Heart right ventricle (tissue), 16 donors: ENCODE measurements at regions not wholly inside any gene's neighbourhood (a gene's known extent, or its start where the extent isn't known, plus 50 kb on each side); places are given as distances from the start of the nearest gene placed in this dataset.

Experiments
- ATAC-seq, 8 donors: fragments of 200-7000 bp; cut with Tn5 transposase; one replicate each; pipeline ENCODE4 v1.9.1; 2020; ENCODE audit warnings: mild to moderate bottlenecking in 8 of 8, moderate library complexity in 8 of 8, moderate number of reproducible peaks in 1 of 8
- DNase-seq, 2 donors: peaks; one replicate each; pipeline ENCODE4 v3.0.0-alpha.2; 2020
- H3K27ac ChIP-seq, 10 donors: fragments of 200-600 bp; sonication (generic) in 2 of 10; one replicate each; pipeline versions ENCODE4 v1.5.0 to v1.8.0; 2020 to 2022; ENCODE audit warnings: mild to moderate bottlenecking in 3 of 10
- H3K27me3 ChIP-seq, 7 donors: fragments of 200-600 bp; one replicate each; pipeline ENCODE4 v1.8.0; 2021 to 2022; ENCODE audit warnings: mild to moderate bottlenecking in 2 of 7
- H3K36me3 ChIP-seq, 9 donors: fragments of 200-600 bp; sonication (generic) in 1 of 9; one replicate each; pipeline versions ENCODE4 v1.5.0 to v1.8.0; 2020 to 2022; ENCODE audit warnings: mild to moderate bottlenecking in 2 of 9
- H3K4me1 ChIP-seq, 9 donors: fragments of 200-600 bp; sonication (generic) in 1 of 9; one replicate each; pipeline versions ENCODE4 v1.5.0 to v1.8.0; 2020 to 2022; ENCODE audit warnings: mild to moderate bottlenecking in 4 of 9
- H3K4me3 ChIP-seq, 10 donors: fragments of 200-600 bp; sonication (generic) in 2 of 10; one replicate each; pipeline versions ENCODE4 v1.5.0 to v1.8.0; 2020 to 2022; ENCODE audit warnings: mild to moderate bottlenecking in 7 of 10, moderate library complexity in 2 of 10
- H3K9me3 ChIP-seq, 11 donors: fragments of 200-600 bp in 10 of 11; sonication (generic) in 2 of 11; one replicate each; pipeline versions ENCODE4 v1.5.0 to v1.8.0; 2013 to 2022; ENCODE audit warnings: mild to moderate bottlenecking in 2 of 11, control low read depth in 1 of 11, moderate library complexity in 1 of 11
- WGBS, 2 donors: extraction: QIAGEN DNeasy Blood & Tissue Kit; methylation state at CpG; one replicate each; pipeline ENCODE4 v1.1.7; 2013; ENCODE audit warnings: inconsistent platforms in 1 of 2; 5-methylcytosine and 5-hydroxymethylcytosine counted together
- intact Hi-C, 10 donors: fragments of 100-400 bp; cut with DNase I; formaldehyde crosslinking; loops; one replicate each; pipeline versions ENCODE4 v1.11.1 to v1.14.2; 2022
- TF ChIP-seq, protein P1 (sequence below), 9 donors: fragments of 200-600 bp; sonication (generic) in 2 of 9; IDR thresholded peaks; one replicate each; pipeline versions ENCODE4 v1.5.0 to v1.8.0; 2021 to 2022; ENCODE audit warnings: antibody characterized with exemption in 9 of 9, mild to moderate bottlenecking in 5 of 9, moderate library complexity in 1 of 9
- donor health status: Arrhythmogenic right ventricular cardiomyopathy.
- donor health status: ischemic (EF 13 %, LVEDD 7.1; RV severe dilation, severe dysfunction).
- donor health status: healthy with polysubstance abuse.
- donor health status: DM: no; HTN: yes; CAD: no.
- donor health status: DM: no; HTN: no; CAD: no.
- donor health status: ischemic (EF 25% LVEDD 6.9; RV normal size, moderate dysfunction).
- donor health status: ischemic (EF 25% LVEDD 5.7; RV mildly dilated, moderate dysfunction).
- donor health status: healthy.
- donor health status: DM: yes; HTN: yes; CAD: no.
- donor health status: Ischemic cardiomyopathy.
- donor health status: ischemic (EF 35%, LVEDD 5.7; RV mildly dilated, moderate dysfunction).
- donor health status: nonischemic (EF 11% LVEDD 7.7; RV severe dilation, severe dysfunction).
- donor health status: DM: yes; HTN: yes; CAD: no.
- donor health status: PGD.
- donor health status: ischemic (EF 29% LVEDD 5.4; RV normal size, mild dysfunction).
- donor health status: nonischemic (EF 23%, LVEDD 6.1; RV moderate dilation, normal function).

DNA sequence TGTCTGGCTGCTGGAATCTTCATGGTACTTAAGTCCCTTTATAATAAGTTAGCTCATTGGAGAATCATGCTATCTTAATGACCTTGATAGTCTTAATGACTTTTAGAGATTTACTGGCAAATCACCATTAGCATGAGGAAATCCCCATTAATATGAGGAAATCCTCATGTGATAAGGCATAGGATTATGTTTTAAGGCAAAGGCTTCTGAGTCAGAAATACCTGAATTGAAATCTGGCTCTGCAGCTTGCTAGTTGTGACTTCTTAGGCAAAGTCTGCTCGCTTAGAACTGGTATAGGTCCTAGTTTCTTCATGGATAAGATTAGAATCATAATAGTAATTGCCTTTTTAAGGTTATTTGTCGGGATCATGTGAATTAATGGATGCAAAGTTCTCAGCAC is 190.2 kb upstream of the BANK1 start:
- intact Hi-C loops = no loop called here

DNA sequence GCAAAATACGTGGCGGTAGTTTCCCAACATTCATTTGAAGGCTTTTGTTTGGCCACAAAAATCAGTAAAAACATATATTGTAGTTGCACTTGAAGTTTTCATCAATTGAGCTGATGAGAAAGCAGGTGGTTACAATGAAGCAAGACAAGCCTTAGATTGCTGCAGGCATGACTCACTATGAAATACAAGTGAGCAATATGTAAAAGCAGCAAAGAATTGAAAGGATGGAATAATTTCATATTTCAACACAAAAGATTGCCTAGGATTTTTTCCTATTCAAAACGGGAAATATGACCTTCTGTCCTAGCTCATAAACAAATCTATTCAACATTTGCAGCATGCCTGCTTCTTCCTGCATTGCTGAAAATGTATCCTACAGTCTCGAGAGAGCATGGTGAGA is 190.9 kb upstream of the BANK1 start:
- ATAC-seq (no peak), DNase-seq (no peak)
- 50 to 59% methylated on average over 4 of the region's 4 CpGs for WGBS, 2 donors
- Histone ChIP-seq H3K4me1 (peaks cover 0 to 9% (median 0%) of the 10 kb centered on the region in 9 donors), H3K27ac (no peak overlapping the region), H3K27me3 (no peaks in the 10 kb centered on the region), H3K9me3 (no peaks in the 10 kb centered on the region), H3K36me3 (no peaks in the 10 kb centered on the region), H3K4me3 (no peak overlapping the region)
- intact Hi-C loops = no loop called here
- TF ChIP-seq, protein P1, sequence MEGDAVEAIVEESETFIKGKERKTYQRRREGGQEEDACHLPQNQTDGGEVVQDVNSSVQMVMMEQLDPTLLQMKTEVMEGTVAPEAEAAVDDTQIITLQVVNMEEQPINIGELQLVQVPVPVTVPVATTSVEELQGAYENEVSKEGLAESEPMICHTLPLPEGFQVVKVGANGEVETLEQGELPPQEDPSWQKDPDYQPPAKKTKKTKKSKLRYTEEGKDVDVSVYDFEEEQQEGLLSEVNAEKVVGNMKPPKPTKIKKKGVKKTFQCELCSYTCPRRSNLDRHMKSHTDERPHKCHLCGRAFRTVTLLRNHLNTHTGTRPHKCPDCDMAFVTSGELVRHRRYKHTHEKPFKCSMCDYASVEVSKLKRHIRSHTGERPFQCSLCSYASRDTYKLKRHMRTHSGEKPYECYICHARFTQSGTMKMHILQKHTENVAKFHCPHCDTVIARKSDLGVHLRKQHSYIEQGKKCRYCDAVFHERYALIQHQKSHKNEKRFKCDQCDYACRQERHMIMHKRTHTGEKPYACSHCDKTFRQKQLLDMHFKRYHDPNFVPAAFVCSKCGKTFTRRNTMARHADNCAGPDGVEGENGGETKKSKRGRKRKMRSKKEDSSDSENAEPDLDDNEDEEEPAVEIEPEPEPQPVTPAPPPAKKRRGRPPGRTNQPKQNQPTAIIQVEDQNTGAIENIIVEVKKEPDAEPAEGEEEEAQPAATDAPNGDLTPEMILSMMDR (IDR thresholded peaks at IDR 0.05) = no peak

More for the DNA sequence above, 190.2 kb upstream of the BANK1 start:
- Histone ChIP-seq H3K27me3 (no peaks in the 10 kb centered on the region), H3K27ac (no peak overlapping the region), H3K4me3 (no peak overlapping the region), H3K4me1 (peaks cover 0 to 9% (median 0%) of the 10 kb centered on the region in 9 donors), H3K9me3 (no peaks in the 10 kb centered on the region), H3K36me3 (no peaks in the 10 kb centered on the region)
- DNase-seq = no peak
- 74% methylated on average over 2 of the region's 2 CpGs for WGBS, 2 donors
- ATAC-seq = no peak
- TF ChIP-seq, protein P1 (IDR thresholded peaks at IDR 0.05) = no peak

DNA sequence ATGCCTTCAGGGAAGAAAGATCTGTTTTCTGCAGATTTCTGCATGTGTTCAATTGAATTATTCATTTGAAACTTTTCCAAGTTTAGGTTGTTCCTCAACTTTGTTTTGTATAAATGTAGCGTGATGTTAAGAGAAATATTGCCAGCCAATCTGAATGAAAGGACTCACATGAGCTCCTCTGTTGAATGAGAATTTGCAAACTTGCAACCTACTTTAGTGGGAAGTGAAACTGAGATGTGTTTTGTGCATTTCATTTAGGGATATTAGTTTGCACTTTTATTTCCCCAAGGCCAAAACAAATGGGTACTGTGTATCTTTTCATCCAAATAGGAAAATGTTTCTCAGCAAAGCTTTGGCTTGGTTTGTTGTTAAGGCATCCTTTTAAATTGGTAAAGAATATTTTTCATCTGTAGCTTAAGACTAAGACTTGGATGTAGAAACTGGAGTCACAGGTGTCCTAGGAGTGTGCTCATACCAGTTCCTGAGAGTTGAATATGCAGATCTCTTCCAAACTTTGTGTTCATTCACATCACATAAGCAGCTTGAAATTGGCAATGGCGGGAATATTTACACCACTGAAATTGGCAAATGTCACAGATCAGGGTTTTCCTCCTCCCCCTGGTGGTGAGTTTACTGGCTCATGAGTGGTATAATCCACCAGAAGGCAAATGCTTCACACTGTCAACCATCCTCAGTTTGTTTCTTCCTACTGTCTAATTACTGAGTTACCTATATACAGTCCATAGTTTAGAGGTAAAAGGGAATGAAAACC is 193.6 kb upstream of the BANK1 start:
- ATAC-seq (no peak), DNase-seq (no peak)
- H3K27me3 ChIP-seq = no peaks in the 10 kb centered on the region
- no peaks in the 10 kb centered on the region for H3K9me3 ChIP-seq
- no peak overlapping the region for H3K27ac ChIP-seq
- intact Hi-C loops = no loop called here
- 89 to 92% methylated on average over 2 of the region's 2 CpGs for WGBS, 2 donors
- H3K4me3 ChIP-seq = no peak overlapping the region
- TF ChIP-seq, protein P1 (IDR thresholded peaks at IDR 0.05) = peak in 2 of 9 donors; percentile 14 to 30
- peaks cover 0 to 9% (median 0%) of the 10 kb centered on the region in 9 donors for H3K4me1 ChIP-seq
- H3K36me3 ChIP-seq = no peaks in the 10 kb centered on the region

GRCh38 chr4:101594588-101594987 is 195.9 kb upstream of the BANK1 start:
- no peaks in the 10 kb centered on the region for H3K27me3 ChIP-seq
- intact Hi-C loops = no loop called here
- H3K4me1 ChIP-seq = no peaks in the 10 kb centered on the region
- WGBS, 2 donors = 90 to 96% methylated on average over 11 of the region's 11 CpGs
- TF ChIP-seq, protein P1 (IDR thresholded peaks at IDR 0.05) = no peak
- DNase-seq (no peak), ATAC-seq (no peak)
- no peak overlapping the region for H3K4me3 ChIP-seq
- no peak overlapping the region for H3K27ac ChIP-seq
- H3K36me3 ChIP-seq = no peaks in the 10 kb centered on the region
- no peaks in the 10 kb centered on the region for H3K9me3 ChIP-seq
